HCT116 (cell line): ENCODE measurements at regions not wholly inside any gene's neighbourhood (a gene's known extent, or its start where the extent isn't known, plus 50 kb on each side); places are given as distances from the start of the nearest gene placed in this dataset.

Source experiments
- ATAC-seq: fragments of 200-7000 bp; cut with Tn5 transposase; 2 replicates; pipeline ENCODE4 v1.9.1; 2020; ENCODE audit warnings: mild to moderate bottlenecking, moderate library complexity
- BruUV-seq: library from RNA; stranded (reverse); fragments of 400-500 nt; replicated peaks from 2 replicates; lab custom pipeline; 2021; lab: Mats Ljungman, UMichigan
- CTCF ChIA-PET: fragments of 300-600 bp; sonication (Branson Sonifier 250); formaldehyde crosslinking; loops from one replicate; lab custom pipeline; 2021; ENCODE audit warnings: antibody characterized with exemption; lab: Charles Lee
- POLR2A ChIA-PET: fragments of 300-600, 350-600 bp; sonication (Branson Sonifier 250); formaldehyde crosslinking; loops from one replicate; lab custom pipeline; 2021; ENCODE audit warnings: antibody characterized with exemption; lab: Charles Lee
- RAD21 ChIA-PET, 2 experiments: fragments of 300-600 bp; sonication (Branson Sonifier 250); formaldehyde crosslinking; loops; one replicate each; lab custom pipeline; 2023; ENCODE audit warnings: low total read pairs in 2 of 2; ENCODE audit not compliant: uncharacterized antibody in 2 of 2, unreplicated experiment in 2 of 2, low non-redundant PET in 1 of 2; lab: Charles Lee
- DNase-seq: peaks from one replicate; pipeline ENCODE4 v3.0.0-alpha.2; 2010; ENCODE audit warnings: low read depth, low spot score
- H2AFZ ChIP-seq: fragments of 200-600 bp; shearing (Covaris generic), sonication (generic); 2 replicates; pipeline ENCODE4 v1.6.1; 2017; ENCODE audit warnings: low read depth, mixed run types, mixed read lengths, antibody characterized with exemption, low read length; ENCODE audit not compliant: poor library complexity, severe bottlenecking
- H3K27ac ChIP-seq: 2 replicates; pipeline ENCODE4 v1.5.1; 2012; ENCODE audit warnings: low read depth, low read length
- H3K27me3 ChIP-seq: fragments of 200-600 bp; sonication (generic); 2 replicates; pipeline ENCODE4 v1.6.1; 2016; ENCODE audit warnings: mixed run types, low read length, mixed read lengths; ENCODE audit not compliant: insufficient read depth
- H3K36me3 ChIP-seq, 2 experiments: fragments of 200-500 bp in 1 of 2; fragments of 200-600 bp in 1 of 2; sonication (Bioruptor generic) in 1 of 2; sonication (generic) in 1 of 2; 2 replicates each; pipeline versions ENCODE4 v1.5.1 to v1.6.1; 2014 to 2016; ENCODE audit warnings: low read length in 2 of 2, inconsistent platforms in 1 of 2, mixed read lengths in 1 of 2, mixed run types in 1 of 2; ENCODE audit not compliant: insufficient read depth in 2 of 2, control insufficient read depth in 1 of 2
- H3K4me1 ChIP-seq, 2 experiments: fragments of 200-600 bp in 1 of 2; sonication (generic) in 1 of 2; 2 replicates each; pipeline versions ENCODE4 v1.5.1 to v1.6.1; 2012 to 2017; ENCODE audit warnings: low read length in 2 of 2, inconsistent platforms in 1 of 2, mild to moderate bottlenecking in 1 of 2, mixed read lengths in 1 of 2, mixed run types in 1 of 2, moderate library complexity in 1 of 2; ENCODE audit not compliant: insufficient read depth in 2 of 2, control insufficient read depth in 1 of 2
- H3K4me2 ChIP-seq: fragments of 200-600 bp; sonication (generic); 2 replicates; pipeline ENCODE4 v1.6.1; 2017; ENCODE audit warnings: mixed run types, low read length, mixed read lengths
- H3K4me3 ChIP-seq, 2 experiments: fragments of 200-600 bp in 1 of 2; sonication (generic) in 1 of 2; replicated peaks in 1 of 2; 2 replicates each; pipeline ENCODE4 v1.5.1; 2011 to 2016; ENCODE audit warnings: low read length in 2 of 2, control low read depth in 1 of 2, low read depth in 1 of 2, mild to moderate bottlenecking in 1 of 2, mixed read lengths in 1 of 2, mixed run types in 1 of 2
- H3K79me2 ChIP-seq: fragments of 200-600 bp; sonication (generic); 2 replicates; pipeline ENCODE4 v1.6.1; 2017; ENCODE audit warnings: mild to moderate bottlenecking, mixed run types, low read length, moderate library complexity, mixed read lengths; ENCODE audit not compliant: insufficient read depth
- H3K9ac ChIP-seq: fragments of 200-600 bp; sonication (generic); 2 replicates; pipeline ENCODE4 v1.6.1; 2016; ENCODE audit warnings: low read length, mixed read lengths
- H3K9me2 ChIP-seq: fragments of 200-600 bp; sonication (generic), shearing (Covaris generic); 2 replicates; pipeline ENCODE4 v1.6.1; 2017; ENCODE audit warnings: mixed run types, mild to moderate bottlenecking, moderate library complexity; ENCODE audit not compliant: insufficient read depth
- H3K9me3 ChIP-seq, 2 experiments: fragments of 200-500 bp in 1 of 2; fragments of 200-600 bp in 1 of 2; sonication (Bioruptor generic) in 1 of 2; sonication (generic) in 1 of 2; 2 replicates each; pipeline ENCODE4 v1.6.1; 2014 to 2017; ENCODE audit warnings: low read length in 2 of 2, mixed read lengths in 2 of 2, inconsistent platforms in 1 of 2, low read depth in 1 of 2, mild to moderate bottlenecking in 1 of 2, mixed run types in 1 of 2, moderate library complexity in 1 of 2; ENCODE audit not compliant: control insufficient read depth in 1 of 2, insufficient read depth in 1 of 2
- H4K20me1 ChIP-seq: fragments of 200-600 bp; sonication (generic), shearing (Covaris generic); 2 replicates; pipeline ENCODE4 v1.6.1; 2017; ENCODE audit warnings: mixed run types, mild to moderate bottlenecking, moderate library complexity; ENCODE audit not compliant: insufficient read depth
- ELF1 ChIP-seq: IDR thresholded peaks from 2 replicates; pipeline ENCODE4 v1.6.1; 2012; ENCODE audit warnings: low read depth, borderline replicate concordance
- POLR2A ChIP-seq: IDR thresholded peaks from 2 replicates; pipeline ENCODE4 v1.7.0; 2011; ENCODE audit warnings: borderline replicate concordance; ENCODE audit not compliant: insufficient read depth, insufficient read length; ENCODE audit errors: extremely low read depth
- POLR2AphosphoS5 ChIP-seq: IDR thresholded peaks from 2 replicates; pipeline ENCODE4 v1.6.1; 2011; ENCODE audit warnings: mild to moderate bottlenecking, low read depth, low read length, moderate library complexity
- RAD21 ChIP-seq: IDR thresholded peaks from 2 replicates; pipeline ENCODE4 v1.6.1; 2012; ENCODE audit warnings: low read depth, mild to moderate bottlenecking
- intact Hi-C: fragments of 100-400 bp; cut with micrococcal nuclease; formaldehyde crosslinking; loops from 2 replicates; pipeline ENCODE4 v1.10.0; 2022
- TF ChIP-seq, protein P1 (sequence below), 3 experiments: fragments of 200-600 bp in 1 of 3; sonication (generic) in 1 of 3; IDR thresholded peaks in 2 of 3; conservative IDR thresholded peaks in 1 of 3; 2 replicates each; pipeline ENCODE4 v1.5.1; 2012 to 2017; ENCODE audit warnings: low read depth in 2 of 3, low read length in 2 of 3, antibody characterized with exemption in 1 of 3, borderline replicate concordance in 1 of 3, control low read depth in 1 of 3, mild to moderate bottlenecking in 1 of 3, mixed read lengths in 1 of 3, mixed run types in 1 of 3, moderate library complexity in 1 of 3; ENCODE audit not compliant: insufficient read depth in 1 of 3
- TF ChIP-seq, protein P2 (sequence below): IDR thresholded peaks from 2 replicates; pipeline ENCODE4 v1.6.1; 2012

DNA sequence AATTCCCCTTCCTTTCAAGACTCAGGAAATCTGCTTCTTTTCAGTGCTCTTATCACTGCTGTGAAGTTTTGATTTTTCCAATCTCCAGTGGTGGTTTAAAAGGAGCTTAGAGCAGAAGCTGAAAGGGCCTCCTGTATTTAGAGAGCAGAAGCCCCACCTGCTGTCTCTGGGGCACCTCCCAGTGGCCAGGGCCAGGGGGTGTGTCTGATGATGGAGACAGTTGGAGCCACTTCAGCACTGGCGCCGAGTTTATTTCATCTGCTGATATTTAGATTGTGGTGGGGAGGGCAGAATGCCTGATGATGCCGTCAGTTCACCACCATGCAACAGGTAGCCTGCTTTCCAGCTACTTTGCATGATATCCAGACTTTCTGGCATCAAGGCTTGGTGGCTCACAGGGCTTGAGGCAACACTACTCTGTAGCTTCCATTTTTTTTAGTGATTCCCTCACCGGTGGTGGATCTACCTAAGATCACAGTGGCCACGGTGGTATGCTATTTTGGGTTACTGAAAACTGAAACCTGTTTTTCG is 371.9 kb downstream of the KCNRG start:
- Histone ChIP-seq H4K20me1 (no peaks in the 10 kb centered on the region), H3K4me1 (no peaks in the 10 kb centered on the region), H3K79me2 (no peaks in the 10 kb centered on the region), H3K4me2 (no peak overlapping the region), H3K9me3 (no peaks in the 10 kb centered on the region), H3K4me3 (no peak overlapping the region), H3K27ac (no peak overlapping the region), H3K9me2 (no peaks in the 10 kb centered on the region), H2AFZ (no peak overlapping the region), H3K27me3 (no peaks in the 10 kb centered on the region), H3K9ac (no peak overlapping the region), H3K36me3 (no peaks in the 10 kb centered on the region)
- ChIA-PET RAD21 (no interaction called here), POLR2A (no interaction called here), CTCF (no interaction called here)
- intact Hi-C loops: no loop called here
- no TSS peak for BruUV-seq
- ATAC-seq (peak; percentile 80), DNase-seq (no peak)
- TF ChIP-seq RAD21 (peak; percentile 13; the same call in 1 of the 2 replicates), POLR2AphosphoS5 (no peak)
- TF ChIP-seq, protein P1, sequence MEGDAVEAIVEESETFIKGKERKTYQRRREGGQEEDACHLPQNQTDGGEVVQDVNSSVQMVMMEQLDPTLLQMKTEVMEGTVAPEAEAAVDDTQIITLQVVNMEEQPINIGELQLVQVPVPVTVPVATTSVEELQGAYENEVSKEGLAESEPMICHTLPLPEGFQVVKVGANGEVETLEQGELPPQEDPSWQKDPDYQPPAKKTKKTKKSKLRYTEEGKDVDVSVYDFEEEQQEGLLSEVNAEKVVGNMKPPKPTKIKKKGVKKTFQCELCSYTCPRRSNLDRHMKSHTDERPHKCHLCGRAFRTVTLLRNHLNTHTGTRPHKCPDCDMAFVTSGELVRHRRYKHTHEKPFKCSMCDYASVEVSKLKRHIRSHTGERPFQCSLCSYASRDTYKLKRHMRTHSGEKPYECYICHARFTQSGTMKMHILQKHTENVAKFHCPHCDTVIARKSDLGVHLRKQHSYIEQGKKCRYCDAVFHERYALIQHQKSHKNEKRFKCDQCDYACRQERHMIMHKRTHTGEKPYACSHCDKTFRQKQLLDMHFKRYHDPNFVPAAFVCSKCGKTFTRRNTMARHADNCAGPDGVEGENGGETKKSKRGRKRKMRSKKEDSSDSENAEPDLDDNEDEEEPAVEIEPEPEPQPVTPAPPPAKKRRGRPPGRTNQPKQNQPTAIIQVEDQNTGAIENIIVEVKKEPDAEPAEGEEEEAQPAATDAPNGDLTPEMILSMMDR (IDR thresholded peaks at IDR 0.05 in 2 of 3, conservative IDR thresholded peaks at IDR 0.05 in 1 of 3; ENCODE audit: borderline replicate concordance in 1 of 3, insufficient read depth in 1 of 3, low read depth in 2 of 3, low read length in 2 of 3): peak in 1 of 3 experiments; percentile 24; a peak in 1 of 6 replicates

DNA sequence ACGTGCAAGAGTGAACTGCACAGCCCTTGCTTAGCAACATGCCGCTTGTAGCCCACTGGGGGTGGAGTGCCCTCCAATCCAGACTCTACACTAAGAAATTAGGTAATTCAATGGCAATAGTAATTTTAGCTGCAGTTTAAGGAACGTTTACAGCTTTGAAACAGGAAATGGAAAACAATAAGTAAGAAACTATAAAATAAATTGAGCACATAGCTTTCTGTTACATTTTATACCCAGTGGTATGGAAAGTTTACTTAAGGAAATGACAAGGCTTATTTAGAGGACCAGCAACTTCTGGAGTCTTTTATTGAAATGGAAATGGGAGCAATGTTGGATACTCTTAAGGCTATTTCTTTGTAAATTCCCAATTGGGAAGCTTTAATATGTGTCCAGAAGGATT is 373.2 kb downstream of the KCNRG start:
- POLR2A ChIA-PET: no interaction called here
- ATAC-seq: no peak
- H3K4me1 ChIP-seq: no peaks in the 10 kb centered on the region
- TF ChIP-seq, protein P2, sequence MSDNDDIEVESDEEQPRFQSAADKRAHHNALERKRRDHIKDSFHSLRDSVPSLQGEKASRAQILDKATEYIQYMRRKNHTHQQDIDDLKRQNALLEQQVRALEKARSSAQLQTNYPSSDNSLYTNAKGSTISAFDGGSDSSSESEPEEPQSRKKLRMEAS: no peak
- TF ChIP-seq POLR2A (no peak), ELF1 (no peak)
- RAD21 ChIA-PET: interaction anchor here in 1 of 2 experiments (0.7 kb wide), 1 partner anchor 217 kb away, joined by 3 read pairs; no protein-coding TSS in a partner anchor
- CTCF ChIA-PET: interaction anchor here (0.6 kb wide), 1 partner anchor 304 kb away, joined by 3 read pairs; no protein-coding TSS in a partner anchor
- H3K27ac ChIP-seq: no peak overlapping the region
- no peak overlapping the region for H3K9ac ChIP-seq
- H3K4me2 ChIP-seq: no peak overlapping the region
- H3K4me3 ChIP-seq: no peak overlapping the region
- no peaks in the 10 kb centered on the region for H3K27me3 ChIP-seq
- no peaks in the 10 kb centered on the region for H3K36me3 ChIP-seq
- H3K9me3 ChIP-seq: no peaks in the 10 kb centered on the region
- H4K20me1 ChIP-seq: no peaks in the 10 kb centered on the region
- DNase-seq: no peak
- H3K79me2 ChIP-seq: no peaks in the 10 kb centered on the region
- intact Hi-C loops: no loop called here
- no peak overlapping the region for H2AFZ ChIP-seq
- BruUV-seq: no TSS peak
- H3K9me2 ChIP-seq: no peaks in the 10 kb centered on the region
